ENCODE measurements at regions not wholly inside any gene's neighbourhood (a gene's known extent, or its start where the extent isn't known, plus 50 kb on each side); places are given as distances from the start of the nearest gene placed in this dataset.

- no peak for DNase-seq (ENCODE audit: low read depth)
Measured at GRCh38 chr12:77493302-77494168, 337.2 kb upstream of the NAV3 start.

DNA sequence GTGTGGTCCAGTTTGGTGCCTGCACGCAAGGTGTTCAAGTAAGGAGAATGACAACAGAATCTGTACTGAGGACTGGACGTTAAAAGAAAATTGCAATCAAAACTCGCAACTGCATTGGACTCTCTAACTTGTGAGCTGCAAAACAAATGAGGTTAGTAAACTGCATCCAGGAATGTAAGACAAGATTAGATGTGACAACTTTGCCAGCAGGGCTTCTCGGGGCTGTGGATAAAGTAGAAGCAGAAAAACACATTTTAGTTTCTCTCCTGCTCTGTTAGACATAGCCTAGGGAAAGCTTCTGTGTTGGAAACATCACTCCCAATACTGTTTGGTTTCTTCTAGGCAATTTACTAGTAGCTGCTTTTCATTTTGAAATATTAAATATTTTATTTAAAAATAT, 338.2 kb upstream of the NAV3 start:
- no peak for DNase-seq (ENCODE audit: low read depth)

GRCh38 chr12:77489331-77489970, 341.2 kb upstream of the NAV3 start:
- no peak for DNase-seq (ENCODE audit: low read depth)

DNA sequence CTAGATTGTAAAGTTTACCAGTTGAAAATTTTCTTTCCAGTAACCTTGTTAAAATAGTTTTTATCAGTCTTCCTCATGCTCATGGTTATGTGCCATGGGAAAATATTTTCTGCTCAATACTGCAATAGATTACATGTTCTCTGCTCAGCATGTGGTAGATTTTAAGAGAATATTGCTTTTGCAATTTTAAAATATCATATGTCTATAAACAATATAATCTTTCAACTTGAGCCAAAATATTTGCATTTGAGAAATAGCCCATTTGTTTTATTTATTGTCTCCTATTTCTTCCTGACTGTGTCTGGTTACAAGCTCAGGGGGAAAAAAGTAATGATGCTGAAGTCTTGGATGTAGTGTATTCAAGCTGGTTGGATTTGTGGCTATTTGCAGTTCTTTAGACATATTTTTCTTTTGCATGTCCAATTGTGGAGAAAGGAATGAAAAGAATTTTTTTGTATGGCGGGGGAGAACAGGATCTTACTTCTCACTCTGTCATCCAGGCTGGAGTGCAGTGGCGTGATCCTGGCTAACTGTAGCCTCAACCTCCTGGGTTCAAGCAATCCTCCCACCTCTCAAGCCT, 342.6 kb upstream of the NAV3 start:
- peak; percentile 14 for DNase-seq (ENCODE audit: low read depth)

GRCh38 chr12:77486872-77487271, 343.8 kb upstream of the NAV3 start:
- DNase-seq (ENCODE audit: low read depth) = no peak

GRCh38 chr12:77485961-77486854, 344.5 kb upstream of the NAV3 start:
- DNase-seq (ENCODE audit: low read depth) = no peak

- DNase-seq (ENCODE audit: low read depth) = no peak
Measured at GRCh38 chr12:77481687-77482086, 349.0 kb upstream of the NAV3 start.

- DNase-seq (ENCODE audit: low read depth) = no peak
Measured at GRCh38 chr12:77477907-77478533, 352.7 kb upstream of the NAV3 start.

- no peak for DNase-seq (ENCODE audit: low read depth)
Measured at GRCh38 chr12:77471801-77472200, 358.9 kb upstream of the NAV3 start.

DNA sequence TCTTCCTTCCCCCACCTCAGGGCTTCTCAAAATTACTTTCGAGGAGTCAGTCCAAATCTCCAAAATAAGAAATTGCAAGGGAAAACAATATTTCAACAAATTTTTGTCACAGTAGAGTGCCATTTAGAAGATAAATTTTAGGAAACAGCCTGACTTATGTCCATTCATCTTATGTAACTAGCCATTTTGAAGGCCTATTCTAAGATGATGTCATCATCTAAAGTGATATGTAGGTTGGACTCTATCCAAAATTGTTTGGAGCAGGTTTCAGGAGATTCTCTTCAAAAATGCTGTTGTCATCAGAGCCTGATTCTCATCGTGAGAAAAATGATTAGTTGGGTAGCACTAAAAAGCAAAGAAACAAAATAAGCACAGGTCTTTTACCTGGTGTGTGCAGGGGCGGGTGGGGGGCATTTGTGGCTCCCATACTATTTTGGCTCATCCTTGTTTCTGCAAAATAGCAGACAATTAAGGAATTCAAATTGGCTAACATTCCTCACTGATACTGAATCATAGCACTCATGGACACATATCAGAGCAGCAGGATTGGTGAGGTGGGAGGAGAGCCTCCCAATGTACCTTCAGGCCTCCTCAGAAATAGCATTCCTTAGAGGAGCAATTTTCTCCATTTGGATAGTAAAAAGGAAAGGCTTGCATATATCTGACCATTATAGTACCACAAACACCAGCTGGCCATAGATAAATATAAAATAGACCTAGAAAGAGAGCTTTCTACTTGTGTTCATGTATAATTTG, 360.9 kb upstream of the NAV3 start:
- no peak for DNase-seq (ENCODE audit: low read depth)

DNA sequence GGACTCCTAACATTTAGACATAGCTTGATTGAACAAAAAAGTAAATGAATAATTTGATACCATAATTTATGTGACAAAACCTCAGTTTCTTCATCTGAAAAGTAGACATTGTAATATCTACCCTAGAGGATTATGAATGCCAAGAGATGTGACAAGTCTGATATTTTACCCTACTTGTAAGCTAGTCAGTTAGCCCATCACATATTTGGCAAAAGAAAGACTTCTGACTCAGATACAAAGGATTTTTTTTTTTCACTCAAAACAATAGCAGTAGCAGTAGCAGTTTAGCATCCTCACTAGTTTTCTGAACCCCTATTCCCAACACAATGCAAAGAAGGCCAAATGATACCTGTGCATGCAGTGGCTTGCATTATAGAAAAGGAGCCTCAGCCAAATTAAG, 377.3 kb upstream of the E2F7 start:
- DNase-seq (ENCODE audit: low read depth) = no peak

DNA sequence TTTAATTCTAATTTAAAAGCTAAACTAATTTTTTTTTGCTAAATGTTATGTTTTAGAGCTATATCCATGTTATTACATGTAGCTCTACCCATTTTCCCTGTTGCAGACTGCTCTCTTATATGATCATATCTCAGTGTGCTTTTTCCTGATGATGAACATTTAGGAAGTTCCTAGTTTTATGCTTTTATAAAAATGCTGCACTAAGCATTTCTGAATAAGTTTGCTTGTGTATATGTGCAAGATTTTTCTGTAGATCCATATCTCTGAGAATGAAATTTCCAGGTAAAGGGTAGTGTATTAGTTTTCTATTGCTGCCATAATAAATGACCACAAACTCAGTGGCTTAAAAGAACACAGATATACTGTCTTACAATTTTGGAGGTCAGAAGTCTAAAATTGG, 374.4 kb upstream of the E2F7 start:
- DNase-seq (ENCODE audit: low read depth) = no peak

- no peak for DNase-seq (ENCODE audit: low read depth)
Measured at GRCh38 chr12:77438644-77439043, 373.3 kb upstream of the E2F7 start.

DNA sequence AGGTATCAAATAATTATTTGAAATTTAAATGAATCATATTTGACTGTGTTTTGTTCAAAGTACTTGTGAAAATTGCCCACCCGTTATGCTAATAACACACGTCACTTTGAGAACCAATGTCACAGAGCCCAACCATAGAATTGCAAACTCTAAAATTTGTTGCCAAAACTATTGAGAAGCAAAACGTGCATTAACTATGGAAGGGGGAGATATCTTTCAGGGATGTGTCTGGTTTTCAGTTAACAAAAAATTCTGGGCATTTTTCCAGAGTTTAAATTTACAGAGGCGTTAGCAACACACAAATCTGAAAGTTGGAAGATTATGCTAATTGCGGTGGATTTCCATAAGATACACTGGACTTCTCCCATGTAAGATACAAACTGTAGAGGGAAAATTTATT, 371.8 kb upstream of the E2F7 start:
- no peak for DNase-seq (ENCODE audit: low read depth)

- no peak for DNase-seq (ENCODE audit: low read depth)
Measured at GRCh38 chr12:77435446-77436091, 370.2 kb upstream of the E2F7 start.

DNA sequence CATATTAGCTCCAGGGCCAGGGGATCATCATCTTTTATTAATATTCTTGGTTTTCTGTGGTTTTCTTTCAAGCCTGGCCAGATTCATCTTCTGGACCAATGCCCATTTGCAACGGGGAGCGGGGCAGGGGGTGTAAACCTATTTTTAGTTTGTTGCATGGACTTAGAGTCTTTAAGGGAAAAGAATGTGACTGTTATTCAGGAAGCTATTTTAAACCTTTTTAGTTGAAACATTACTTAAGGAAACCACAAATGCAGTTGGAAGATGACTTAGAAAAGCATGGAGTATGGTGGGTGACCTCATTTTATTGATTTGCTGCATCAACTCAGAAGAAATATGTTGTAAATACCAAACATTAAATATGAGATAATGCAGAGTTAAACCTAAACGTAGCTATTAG, 368.4 kb upstream of the E2F7 start:
- DNase-seq (ENCODE audit: low read depth) = peak; percentile 1

DNA sequence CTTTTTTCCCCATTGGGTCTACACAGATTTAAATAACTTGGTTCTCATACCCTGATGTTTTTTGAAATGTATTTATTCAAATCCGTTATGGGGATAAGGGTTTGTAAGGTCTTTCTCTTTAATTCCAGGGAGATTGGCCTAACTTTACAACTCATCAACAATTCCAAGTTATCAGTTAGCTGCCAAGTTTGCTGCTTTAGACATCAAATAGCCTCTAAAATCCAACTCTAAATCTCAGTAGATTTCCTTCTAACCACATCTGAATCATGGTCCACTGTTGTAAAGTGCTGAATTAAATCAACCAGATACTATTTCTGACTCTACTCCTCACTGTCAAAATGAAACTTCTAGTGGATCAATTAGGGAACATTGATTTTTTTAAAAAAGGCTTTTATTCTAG, 364.1 kb upstream of the E2F7 start:
- DNase-seq (ENCODE audit: low read depth) = no peak

GRCh38 chr12:77421152-77421551, 355.8 kb upstream of the E2F7 start:
- no peak for DNase-seq (ENCODE audit: low read depth)

DNA sequence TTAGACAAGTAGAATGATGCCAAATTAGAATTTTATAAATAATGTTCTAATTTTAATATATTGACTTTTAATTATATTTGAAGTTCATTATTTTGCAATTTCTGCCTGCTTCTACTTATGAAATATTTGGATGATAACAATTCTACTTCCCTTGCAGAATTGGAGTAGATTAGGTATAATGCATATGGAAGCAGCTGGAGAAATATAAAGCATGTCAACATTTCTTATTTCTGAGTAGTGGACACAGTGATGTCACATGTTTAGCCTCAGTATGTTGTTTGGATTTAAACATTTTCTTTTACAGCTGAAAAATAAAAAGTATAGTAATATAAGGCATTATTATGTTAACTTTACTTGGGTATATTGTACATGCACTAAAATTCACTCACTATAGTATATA, 344.2 kb upstream of the E2F7 start:
- DNase-seq (ENCODE audit: low read depth) = no peak

DNA sequence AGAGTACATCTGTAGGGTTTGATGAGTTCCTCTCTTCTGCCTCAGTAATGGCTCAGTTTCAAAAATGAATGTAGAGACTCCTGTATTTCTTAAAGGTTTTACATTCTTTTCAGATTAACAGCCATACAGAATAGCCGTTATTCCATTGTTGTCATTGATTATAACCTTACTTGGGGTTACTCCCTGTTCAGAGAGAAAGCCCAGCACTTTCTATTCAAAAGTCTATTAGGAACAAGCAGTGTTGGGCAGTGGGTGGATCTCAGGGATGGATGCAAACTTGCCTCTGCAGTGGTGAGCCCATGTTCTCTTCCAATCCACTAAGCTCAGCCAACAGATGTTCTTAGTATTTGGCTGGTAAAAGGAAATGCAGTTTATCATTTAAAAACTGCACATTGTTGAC, 342.6 kb upstream of the E2F7 start:
- no peak for DNase-seq (ENCODE audit: low read depth)

All from amniotic epithelial cell (primary cell).